ENCODE measurements at regions not wholly inside any gene's neighbourhood (a gene's known extent, or its start where the extent isn't known, plus 50 kb on each side); places are given as distances from the start of the nearest gene placed in this dataset.

GRCh38 chr10:78868861-78869260, 199.9 kb upstream of the ZMIZ1 start:
- DNase-seq: no peak

GRCh38 chr10:78869508-78870454, 199.0 kb upstream of the ZMIZ1 start:
- no peak for DNase-seq

GRCh38 chr10:78870458-78870857, 198.3 kb upstream of the ZMIZ1 start:
- DNase-seq: no peak

- DNase-seq: no peak
Measured at GRCh38 chr10:78871796-78872195, 197.0 kb upstream of the ZMIZ1 start.

- no peak for DNase-seq
Measured at GRCh38 chr10:78873413-78873812, 195.4 kb upstream of the ZMIZ1 start.

GRCh38 chr10:78875331-78875877, 193.4 kb upstream of the ZMIZ1 start:
- no peak for DNase-seq

GRCh38 chr10:78875932-78876331, 192.8 kb upstream of the ZMIZ1 start:
- DNase-seq: no peak

GRCh38 chr10:78876449-78876848, 192.3 kb upstream of the ZMIZ1 start:
- no peak for DNase-seq

GRCh38 chr10:78879621-78880020, 189.1 kb upstream of the ZMIZ1 start:
- no peak for DNase-seq

- DNase-seq: no peak
Measured at GRCh38 chr10:78886129-78886528, 182.6 kb upstream of the ZMIZ1 start.

- no peak for DNase-seq
Measured at GRCh38 chr10:78889536-78890063, 179.2 kb upstream of the ZMIZ1 start.

GRCh38 chr10:78890506-78890905, 178.3 kb upstream of the ZMIZ1 start:
- DNase-seq: no peak

- DNase-seq: no peak
Measured at GRCh38 chr10:78891741-78892140, 177.0 kb upstream of the ZMIZ1 start.

- DNase-seq: no peak
Measured at GRCh38 chr10:78892338-78893176, 176.2 kb upstream of the ZMIZ1 start.

GRCh38 chr10:78893217-78893616, 175.5 kb upstream of the ZMIZ1 start:
- DNase-seq: no peak

GRCh38 chr10:78894089-78894840, 174.5 kb upstream of the ZMIZ1 start:
- DNase-seq: no peak

- DNase-seq: no peak
Measured at GRCh38 chr10:78894841-78895195, 173.9 kb upstream of the ZMIZ1 start.

- no peak for DNase-seq
Measured at GRCh38 chr10:78895469-78895868, 173.3 kb upstream of the ZMIZ1 start.

- DNase-seq: no peak
Measured at GRCh38 chr10:78896159-78896928, 172.4 kb upstream of the ZMIZ1 start.

- DNase-seq: no peak
Measured at GRCh38 chr10:78898341-78899097, 170.2 kb upstream of the ZMIZ1 start.

Data from AML-193 (cell line).